ENCODE measurements at regions not wholly inside any gene's neighbourhood (a gene's known extent, or its start where the extent isn't known, plus 50 kb on each side); places are given as distances from the start of the nearest gene placed in this dataset.
"Not testable (repeated sequence)": the region's sequence is repeated elsewhere in the genome, so short reads cannot be mapped to it uniquely, and the experiment has no call there.

GRCh38 chr4:174047363-174047762 lies 236.1 kb downstream of the FBXO8 start:
- Histone ChIP-seq H3K4me2 (no peak overlapping the region), H3K4me1 (ENCODE audit: low read depth, poor library complexity, severe bottlenecking) (peaks cover 6% of the 10 kb centered on the region), H3K4me3 (IDR thresholded peaks at IDR 0.05; ENCODE audit: insufficient read depth, low read depth, low read length) (no peak overlapping the region), H2AFZ (ENCODE audit: low read depth) (no peak overlapping the region), H3K9ac (no peak overlapping the region), H3K79me2 (ENCODE audit: insufficient read depth, low read depth) (no peaks in the 10 kb centered on the region), H3K27ac (no peak overlapping the region), H4K20me1 (ENCODE audit: insufficient read depth) (no peaks in the 10 kb centered on the region), H3K27me3 (ENCODE audit: insufficient read depth, low read depth) (no peaks in the 10 kb centered on the region), H3K36me3 (ENCODE audit: insufficient read depth) (no peaks in the 10 kb centered on the region)
- no peak for TF ChIP-seq CTCF (conservative IDR thresholded peaks at IDR 0.05; ENCODE audit: low read depth, low read length)

GRCh38 chr4:174045829-174046228 lies 237.6 kb downstream of the FBXO8 start:
- H3K4me3 ChIP-seq (IDR thresholded peaks at IDR 0.05; ENCODE audit: insufficient read depth, low read depth, low read length); H2AFZ ChIP-seq (ENCODE audit: low read depth); H3K27ac ChIP-seq; H3K4me2 ChIP-seq; H3K4me1 ChIP-seq (ENCODE audit: low read depth, poor library complexity, severe bottlenecking); H4K20me1 ChIP-seq (ENCODE audit: insufficient read depth); H3K9ac ChIP-seq; H3K27me3 ChIP-seq (ENCODE audit: insufficient read depth, low read depth); H3K79me2 ChIP-seq (ENCODE audit: insufficient read depth, low read depth); H3K36me3 ChIP-seq (ENCODE audit: insufficient read depth): not testable (repeated sequence)

- Histone ChIP-seq H3K27me3 (ENCODE audit: insufficient read depth, low read depth) (no peaks in the 10 kb centered on the region), H3K4me2 (no peak overlapping the region), H3K9ac (no peak overlapping the region), H3K36me3 (ENCODE audit: insufficient read depth) (no peaks in the 10 kb centered on the region), H3K4me3 (IDR thresholded peaks at IDR 0.05; ENCODE audit: insufficient read depth, low read depth, low read length) (no peak overlapping the region), H3K4me1 (ENCODE audit: low read depth, poor library complexity, severe bottlenecking) (peaks cover 6% of the 10 kb centered on the region), H2AFZ (ENCODE audit: low read depth) (no peak overlapping the region), H4K20me1 (ENCODE audit: insufficient read depth) (no peaks in the 10 kb centered on the region), H3K79me2 (ENCODE audit: insufficient read depth, low read depth) (no peaks in the 10 kb centered on the region), H3K27ac (no peak overlapping the region)
- no peak for TF ChIP-seq CTCF (conservative IDR thresholded peaks at IDR 0.05; ENCODE audit: low read depth, low read length)
Observed at GRCh38 chr4:174045381-174045780, 238.1 kb downstream of the FBXO8 start.

GRCh38 chr4:174041555-174042105 lies 241.8 kb downstream of the FBXO8 start:
- Histone ChIP-seq H3K27ac (no peak overlapping the region), H2AFZ (ENCODE audit: low read depth) (no peak overlapping the region), H4K20me1 (ENCODE audit: insufficient read depth) (no peaks in the 10 kb centered on the region), H3K79me2 (ENCODE audit: insufficient read depth, low read depth) (no peaks in the 10 kb centered on the region), H3K4me1 (ENCODE audit: low read depth, poor library complexity, severe bottlenecking) (no peaks in the 10 kb centered on the region), H3K9ac (no peak overlapping the region), H3K4me3 (IDR thresholded peaks at IDR 0.05; ENCODE audit: insufficient read depth, low read depth, low read length) (no peak overlapping the region), H3K27me3 (ENCODE audit: insufficient read depth, low read depth) (no peaks in the 10 kb centered on the region), H3K4me2 (no peak overlapping the region), H3K36me3 (ENCODE audit: insufficient read depth) (no peaks in the 10 kb centered on the region)
- no peak for TF ChIP-seq CTCF (conservative IDR thresholded peaks at IDR 0.05; ENCODE audit: low read depth, low read length)

- no peaks in the 10 kb centered on the region for H3K79me2 ChIP-seq (ENCODE audit: insufficient read depth, low read depth)
- H3K4me2 ChIP-seq, result no peak overlapping the region
- no peaks in the 10 kb centered on the region for H3K27me3 ChIP-seq (ENCODE audit: insufficient read depth, low read depth)
- no peaks in the 10 kb centered on the region for H4K20me1 ChIP-seq (ENCODE audit: insufficient read depth)
- H3K4me1 ChIP-seq (ENCODE audit: low read depth, poor library complexity, severe bottlenecking), result no peaks in the 10 kb centered on the region
- H3K4me3 ChIP-seq (IDR thresholded peaks at IDR 0.05; ENCODE audit: insufficient read depth, low read depth, low read length), result no peak overlapping the region
- H3K27ac ChIP-seq, result no peak overlapping the region
- H2AFZ ChIP-seq (ENCODE audit: low read depth), result no peak overlapping the region
- H3K36me3 ChIP-seq (ENCODE audit: insufficient read depth), result no peaks in the 10 kb centered on the region
- TF ChIP-seq CTCF (conservative IDR thresholded peaks at IDR 0.05; ENCODE audit: low read depth, low read length), result no peak
- H3K9ac ChIP-seq, result no peak overlapping the region
Observed at GRCh38 chr4:174040287-174040686, 243.2 kb downstream of the FBXO8 start.
